ENCODE measurements at regions not wholly inside any gene's neighbourhood (a gene's known extent, or its start where the extent isn't known, plus 50 kb on each side); places are given as distances from the start of the nearest gene placed in this dataset.

DNA sequence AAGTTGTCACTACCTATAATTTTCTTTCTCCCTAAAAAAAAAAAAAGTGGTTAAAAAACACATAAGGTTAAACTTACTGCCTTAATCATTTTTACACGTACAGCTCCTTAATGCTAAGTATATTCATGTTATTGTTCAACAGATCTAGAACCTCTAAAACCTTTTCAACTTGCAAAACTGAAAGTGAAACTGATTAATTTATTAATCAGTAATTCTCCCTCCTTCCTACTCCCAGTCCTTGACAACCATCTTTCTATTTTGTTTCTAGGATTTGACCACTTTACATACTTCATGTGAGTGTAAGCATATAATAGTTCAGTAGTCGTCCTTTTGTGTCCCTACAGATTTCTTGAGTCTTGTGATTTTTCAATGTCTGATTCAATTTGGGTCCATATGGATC is 251.4 kb upstream of the KIF2B start:
- no peak for DNase-seq (ENCODE audit: low spot score)
- Histone ChIP-seq H3K4me3 (no peak overlapping the region), H3K27ac (no peak overlapping the region)
- TF ChIP-seq, protein P1, sequence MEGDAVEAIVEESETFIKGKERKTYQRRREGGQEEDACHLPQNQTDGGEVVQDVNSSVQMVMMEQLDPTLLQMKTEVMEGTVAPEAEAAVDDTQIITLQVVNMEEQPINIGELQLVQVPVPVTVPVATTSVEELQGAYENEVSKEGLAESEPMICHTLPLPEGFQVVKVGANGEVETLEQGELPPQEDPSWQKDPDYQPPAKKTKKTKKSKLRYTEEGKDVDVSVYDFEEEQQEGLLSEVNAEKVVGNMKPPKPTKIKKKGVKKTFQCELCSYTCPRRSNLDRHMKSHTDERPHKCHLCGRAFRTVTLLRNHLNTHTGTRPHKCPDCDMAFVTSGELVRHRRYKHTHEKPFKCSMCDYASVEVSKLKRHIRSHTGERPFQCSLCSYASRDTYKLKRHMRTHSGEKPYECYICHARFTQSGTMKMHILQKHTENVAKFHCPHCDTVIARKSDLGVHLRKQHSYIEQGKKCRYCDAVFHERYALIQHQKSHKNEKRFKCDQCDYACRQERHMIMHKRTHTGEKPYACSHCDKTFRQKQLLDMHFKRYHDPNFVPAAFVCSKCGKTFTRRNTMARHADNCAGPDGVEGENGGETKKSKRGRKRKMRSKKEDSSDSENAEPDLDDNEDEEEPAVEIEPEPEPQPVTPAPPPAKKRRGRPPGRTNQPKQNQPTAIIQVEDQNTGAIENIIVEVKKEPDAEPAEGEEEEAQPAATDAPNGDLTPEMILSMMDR (IDR thresholded peaks at IDR 0.05) = no peak

DNA sequence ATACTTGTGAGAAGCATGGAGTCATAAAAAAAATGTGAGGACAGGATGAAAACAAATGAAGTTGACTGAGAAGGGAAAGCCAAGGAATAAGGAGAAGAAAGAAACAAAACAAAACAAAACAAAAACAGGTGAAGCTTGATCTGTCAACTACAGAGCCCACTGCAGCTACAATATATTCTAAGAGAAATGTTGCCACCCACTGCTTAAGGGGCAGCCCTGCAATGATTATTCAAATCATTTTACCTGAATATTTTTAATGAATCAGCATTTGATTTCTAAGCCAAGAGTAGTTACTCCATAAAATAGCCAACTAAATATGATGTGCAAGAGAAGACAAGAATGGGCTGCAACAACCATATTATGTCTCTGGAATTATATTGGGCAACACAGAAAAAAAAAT is 252.0 kb upstream of the KIF2B start:
- H3K4me3 ChIP-seq = no peak overlapping the region
- no peak for DNase-seq (ENCODE audit: low spot score)
- TF ChIP-seq, protein P1 (IDR thresholded peaks at IDR 0.05) = no peak
- no peak overlapping the region for H3K27ac ChIP-seq

DNA sequence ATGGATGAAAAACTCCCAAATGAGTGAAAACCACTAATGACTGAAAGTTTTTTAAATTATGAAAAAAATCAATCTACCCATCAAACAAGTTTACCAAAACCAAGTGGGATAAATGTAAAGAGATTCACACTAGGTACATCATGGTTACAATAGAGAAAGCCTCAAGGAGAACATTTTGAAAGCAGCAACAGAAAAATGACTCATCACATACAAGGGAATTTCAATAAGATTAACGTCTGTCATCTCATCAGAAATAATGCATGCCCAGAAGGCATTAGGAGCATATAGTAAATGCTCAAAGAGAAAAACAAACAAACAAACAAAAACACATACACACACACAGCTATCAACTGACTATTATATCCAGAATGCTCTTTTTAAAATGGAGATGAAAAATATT is 261.8 kb upstream of the KIF2B start:
- no peak for DNase-seq (ENCODE audit: low spot score)
- Histone ChIP-seq H3K27ac (no peak overlapping the region), H3K4me3 (no peak overlapping the region)
- TF ChIP-seq, protein P1 (IDR thresholded peaks at IDR 0.05) = no peak

DNA sequence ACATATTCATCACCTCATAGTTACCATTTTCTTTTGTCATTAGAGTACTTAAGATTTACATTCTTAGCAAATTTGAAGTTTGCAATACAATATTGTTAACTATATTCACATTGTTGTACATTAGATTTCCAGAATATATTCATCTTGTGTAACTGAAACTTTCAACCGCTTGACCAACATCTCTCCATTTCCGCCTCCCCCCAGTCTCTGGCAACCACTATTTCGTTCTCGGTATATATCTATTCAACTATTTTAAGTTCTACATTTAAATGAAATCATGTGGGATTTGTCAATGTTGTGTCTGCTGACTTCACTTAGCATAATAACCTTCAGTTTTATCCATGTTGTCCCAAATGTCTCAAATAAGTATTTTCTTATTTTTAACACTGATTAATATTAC is 274.5 kb upstream of the KIF2B start:
- no peak for DNase-seq (ENCODE audit: low spot score)
- Histone ChIP-seq H3K4me3 (no peak overlapping the region), H3K27ac (no peak overlapping the region)
- TF ChIP-seq, protein P1 (IDR thresholded peaks at IDR 0.05) = no peak

DNA sequence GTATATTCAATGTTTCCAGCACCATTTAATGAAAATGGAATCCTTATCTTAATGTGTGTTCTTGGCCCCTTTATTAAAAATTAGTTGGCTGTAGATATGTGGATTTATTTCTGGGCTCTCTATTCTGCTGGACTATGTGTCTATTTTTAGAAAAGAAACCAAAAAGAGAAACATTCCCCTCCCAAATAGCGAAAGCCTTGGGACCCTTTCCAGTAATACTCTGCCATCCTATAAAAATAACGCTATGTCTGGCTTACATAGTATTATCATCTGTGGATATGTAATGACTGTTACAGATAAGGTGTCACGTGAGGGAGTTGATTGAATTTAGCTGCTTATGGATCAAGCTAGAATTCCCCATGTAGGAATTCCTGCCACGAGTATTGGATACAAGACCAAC is 279.3 kb upstream of the KIF2B start:
- TF ChIP-seq, protein P1 (IDR thresholded peaks at IDR 0.05) = no peak
- H3K4me3 ChIP-seq = no peak overlapping the region
- no peak overlapping the region for H3K27ac ChIP-seq
- DNase-seq (ENCODE audit: low spot score) = no peak

- TF ChIP-seq, protein P1 (IDR thresholded peaks at IDR 0.05) = no peak
- no peak for DNase-seq (ENCODE audit: low spot score)
- H3K27ac ChIP-seq = no peak overlapping the region
- H3K4me3 ChIP-seq = no peak overlapping the region
These were observed 284.6 kb upstream of the KIF2B start for GRCh38 chr17:53538129-53538617.

- H3K27ac ChIP-seq = no peak overlapping the region
- TF ChIP-seq, protein P1 (IDR thresholded peaks at IDR 0.05) = no peak
- no peak for DNase-seq (ENCODE audit: low spot score)
- no peak overlapping the region for H3K4me3 ChIP-seq
These were observed 295.3 kb upstream of the KIF2B start for GRCh38 chr17:53527473-53527872.
